GM10266 (cell line): ENCODE measurements at regions not wholly inside any gene's neighbourhood (a gene's known extent, or its start where the extent isn't known, plus 50 kb on each side); places are given as distances from the start of the nearest gene placed in this dataset.

Experiments
- DNase-seq: peaks from one replicate; pipeline ENCODE4 v3.0.0; 2012; ENCODE audit errors: extremely low spot score
- CTCF ChIP-seq: IDR thresholded peaks from 2 replicates; pipeline ENCODE4 v1.5.1; 2012; ENCODE audit warnings: mild to moderate bottlenecking, low read depth; ENCODE audit not compliant: control insufficient read depth, insufficient read depth; ENCODE audit errors: missing control alignments

GRCh38 chr2:120567128-120567527 lies 168.5 kb upstream of the GLI2 start:
- DNase-seq = no peak
- TF ChIP-seq CTCF = no peak

GRCh38 chr2:120568089-120568974 lies 167.3 kb upstream of the GLI2 start:
- TF ChIP-seq CTCF = no peak
- no peak for DNase-seq

- TF ChIP-seq CTCF = no peak
- no peak for DNase-seq
Observed at GRCh38 chr2:120568975-120569268, 166.7 kb upstream of the GLI2 start.

- no peak for TF ChIP-seq CTCF
- DNase-seq = no peak
Observed at GRCh38 chr2:120570001-120570400, 165.7 kb upstream of the GLI2 start.

GRCh38 chr2:120570546-120570945 lies 165.1 kb upstream of the GLI2 start:
- TF ChIP-seq CTCF = no peak

GRCh38 chr2:120571015-120571728 lies 164.5 kb upstream of the GLI2 start:
- DNase-seq = no peak
- no peak for TF ChIP-seq CTCF

More at GRCh38 chr2:120570546-120570945, 165.1 kb upstream of the GLI2 start:
- DNase-seq = no peak

GRCh38 chr2:120572226-120572625 lies 163.4 kb upstream of the GLI2 start:
- TF ChIP-seq CTCF = no peak
- no peak for DNase-seq
